ENCODE measurements at regions not wholly inside any gene's neighbourhood (a gene's known extent, or its start where the extent isn't known, plus 50 kb on each side); places are given as distances from the start of the nearest gene placed in this dataset.
A peak's percentile ranks its signal among the peaks of the same experiment; 100 is the strongest.

GRCh38 chr2:176388861-176389260 is 119.6 kb downstream of the MTX2 start:
- no peak for DNase-seq

- no peak for DNase-seq
Observed at GRCh38 chr2:176390276-176391147, 121.3 kb downstream of the MTX2 start.

- DNase-seq, result no peak
Observed at GRCh38 chr2:176391148-176391419, 121.8 kb downstream of the MTX2 start.

- DNase-seq, result no peak
Observed at GRCh38 chr2:176392249-176392648, 123.0 kb downstream of the MTX2 start.

- no peak for DNase-seq
Observed at GRCh38 chr2:176392744-176393414, 123.6 kb downstream of the MTX2 start.

- no peak for DNase-seq
Observed at GRCh38 chr2:176395273-176395854, 126.1 kb downstream of the MTX2 start.

- DNase-seq, result no peak
Observed at GRCh38 chr2:176398243-176399073, 129.2 kb downstream of the MTX2 start.

- DNase-seq, result no peak
Observed at GRCh38 chr2:176399074-176399598, 129.9 kb downstream of the MTX2 start.

GRCh38 chr2:176405477-176405876 is 136.2 kb downstream of the MTX2 start:
- DNase-seq, result no peak

GRCh38 chr2:176407706-176408105 is 138.5 kb downstream of the MTX2 start:
- DNase-seq, result no peak

GRCh38 chr2:176409671-176410070 is 140.4 kb downstream of the MTX2 start:
- DNase-seq, result no peak

- DNase-seq, result no peak
Observed at GRCh38 chr2:176412136-176412535, 142.9 kb downstream of the MTX2 start.

- DNase-seq, result no peak
Observed at GRCh38 chr2:176413786-176414185, 144.5 kb downstream of the MTX2 start.

GRCh38 chr2:176414641-176415040 is 145.4 kb downstream of the MTX2 start:
- no peak for DNase-seq

GRCh38 chr2:176415174-176415895 is 146.1 kb downstream of the MTX2 start:
- DNase-seq, result no peak

- DNase-seq, result no peak
Observed at GRCh38 chr2:176415937-176416499, 146.8 kb downstream of the MTX2 start.

GRCh38 chr2:176418768-176419167 is 149.5 kb downstream of the MTX2 start:
- no peak for DNase-seq

GRCh38 chr2:176419591-176420071 is 150.4 kb downstream of the MTX2 start:
- DNase-seq, result peak; percentile 55

GRCh38 chr2:176421297-176422050 is 152.2 kb downstream of the MTX2 start:
- DNase-seq, result no peak

- DNase-seq, result no peak
Observed at GRCh38 chr2:176423819-176424218, 154.6 kb downstream of the MTX2 start.

- no peak for DNase-seq
Observed at GRCh38 chr2:176424746-176425145, 155.5 kb downstream of the MTX2 start.
